ENCODE measurements at regions not wholly inside any gene's neighbourhood (a gene's known extent, or its start where the extent isn't known, plus 50 kb on each side); places are given as distances from the start of the nearest gene placed in this dataset.

- no peak for TF ChIP-seq ZNF518A (tag by site-specific recombination; conservative IDR thresholded peaks at IDR 0.05; ENCODE audit: low read depth)
These were observed 108.2 kb upstream of the TWIST2 start (continued) for GRCh38 chr2:238739668-238740067.

- no peak overlapping the region for H3K27ac ChIP-seq (ENCODE audit: extremely low read depth, low read depth, low read length)
- no peak for TF ChIP-seq GLIS1 (tag by site-specific recombination; IDR thresholded peaks at IDR 0.05)
- TF ChIP-seq ZNF623 (tag by site-specific recombination; IDR thresholded peaks at IDR 0.05) = peak; percentile 54
- ChIA-PET POLR2A (no interaction called here), CTCF (no interaction called here)
- no peak overlapping the region for H3K4me3 ChIP-seq (ENCODE audit: low read depth, low read length)
- no peaks in the 10 kb centered on the region for H3K4me1 ChIP-seq (ENCODE audit: control insufficient read depth, insufficient read depth, low read length)
- no peaks in the 10 kb centered on the region for H3K36me3 ChIP-seq (ENCODE audit: control insufficient read depth in 2 of 2, insufficient read depth in 1 of 2, low read length in 2 of 2)
- no peaks in the 10 kb centered on the region for H3K9me3 ChIP-seq (ENCODE audit: control insufficient read depth, insufficient read depth, low read depth, low read length)
These were observed 106.6 kb upstream of the TWIST2 start for GRCh38 chr2:238741277-238741676.

GRCh38 chr2:238742066-238742465 lies 105.8 kb upstream of the TWIST2 start:
- ChIA-PET POLR2A (no interaction called here), CTCF (no interaction called here)
- Histone ChIP-seq H3K4me1 (ENCODE audit: control insufficient read depth, insufficient read depth, low read length) (no peaks in the 10 kb centered on the region), H3K4me3 (ENCODE audit: low read depth, low read length) (no peak overlapping the region), H3K9me3 (ENCODE audit: control insufficient read depth, insufficient read depth, low read depth, low read length) (no peaks in the 10 kb centered on the region), H3K27ac (ENCODE audit: extremely low read depth, low read depth, low read length) (no peak overlapping the region), H3K36me3 (ENCODE audit: control insufficient read depth in 2 of 2, insufficient read depth in 1 of 2, low read length in 2 of 2) (no peaks in the 10 kb centered on the region)
- TF ChIP-seq ZNF530 (tag by site-specific recombination; IDR thresholded peaks at IDR 0.05; ENCODE audit: low read depth) (no peak), ZNF544 (tag by site-specific recombination; IDR thresholded peaks at IDR 0.05) (no peak), ZNF664 (tag by site-specific recombination; IDR thresholded peaks at IDR 0.05) (no peak), TSHZ1 (tag by site-specific recombination; IDR thresholded peaks at IDR 0.05; ENCODE audit: borderline replicate concordance) (no peak), BCL6B (tag by site-specific recombination; IDR thresholded peaks at IDR 0.05) (no peak), ZNF138 (tag by site-specific recombination; IDR thresholded peaks at IDR 0.05; ENCODE audit: borderline replicate concordance) (no peak), KLF10 (tag by site-specific recombination; IDR thresholded peaks at IDR 0.05) (no peak), ZNF214 (tag by site-specific recombination; IDR thresholded peaks at IDR 0.05; ENCODE audit: borderline replicate concordance) (no peak), ZNF513 (tag by site-specific recombination; IDR thresholded peaks at IDR 0.05) (no peak), ZNF623 (tag by site-specific recombination; IDR thresholded peaks at IDR 0.05) (no peak), ZNF704 (tag by site-specific recombination; IDR thresholded peaks at IDR 0.05) (no peak), PBX3 (CRISPR knock-in tag; IDR thresholded peaks at IDR 0.05) (no peak), ZNF768 (tag by site-specific recombination; IDR thresholded peaks at IDR 0.05) (no peak), ZNF121 (tag by site-specific recombination; IDR thresholded peaks at IDR 0.05) (no peak), AEBP2 (tag by site-specific recombination; IDR thresholded peaks at IDR 0.05; ENCODE audit: borderline replicate concordance) (no peak)
